Sigmoid colon (tissue), 6 donors: ENCODE measurements at regions not wholly inside any gene's neighbourhood (a gene's known extent, or its start where the extent isn't known, plus 50 kb on each side); places are given as distances from the start of the nearest gene placed in this dataset.

Source experiments
- DNase-seq: peaks from one replicate; pipeline ENCODE4 v3.0.0-alpha.2; 2019
- H3K27ac ChIP-seq, 4 donors: fragments of 200-600 bp; sonication (generic); one replicate each; pipeline ENCODE4 v1.5.1; 2016 to 2019; ENCODE audit warnings: mild to moderate bottlenecking in 1 of 4
- H3K27me3 ChIP-seq, 3 donors: fragments of 200-600 bp; sonication (generic); one replicate each; pipeline ENCODE4 v1.5.1; 2019; ENCODE audit warnings: mild to moderate bottlenecking in 1 of 3
- H3K36me3 ChIP-seq, 4 donors: fragments of 200-600 bp; sonication (generic); one replicate each; pipeline ENCODE4 v1.5.1; 2016 to 2019
- H3K4me1 ChIP-seq, 4 donors: fragments of 200-600 bp; sonication (generic); one replicate each; pipeline ENCODE4 v1.5.1; 2017 to 2019
- H3K4me3 ChIP-seq, 4 donors: fragments of 200-600 bp; sonication (generic); one replicate each; pipeline ENCODE4 v1.5.1; 2017 to 2019; ENCODE audit warnings: mild to moderate bottlenecking in 2 of 4, moderate library complexity in 1 of 4
- H3K9me3 ChIP-seq, 4 donors: fragments of 200-600 bp in 3 of 4; sonication (generic) in 3 of 4; one replicate each; pipeline versions ENCODE4 v1.5.1 to v1.6.1; 2013 to 2019
- CTCF ChIP-seq, 4 experiments: fragments of 450-650 bp in 3 of 4; fragments of 200-600 bp in 1 of 4; IDR thresholded peaks; one replicate each; pipeline ENCODE4 v1.5.1; 2016 to 2019; ENCODE audit warnings: antibody characterized with exemption in 4 of 4, mild to moderate bottlenecking in 3 of 4, moderate library complexity in 2 of 4
- EP300 ChIP-seq, 4 donors: sonication (generic); formaldehyde crosslinking; IDR thresholded peaks; one replicate each; pipeline ENCODE4 v1.6.1; 2017; ENCODE audit warnings: antibody characterized with exemption in 4 of 4
- POLR2A ChIP-seq, 2 donors: fragments of 450-650 bp; IDR thresholded peaks; one replicate each; pipeline ENCODE4 v1.6.1; 2016; ENCODE audit warnings: antibody characterized with exemption in 2 of 2, mild to moderate bottlenecking in 2 of 2, moderate library complexity in 2 of 2
- POLR2AphosphoS5 ChIP-seq, 4 donors: sonication (generic); formaldehyde crosslinking; IDR thresholded peaks; one replicate each; pipeline ENCODE4 v1.6.1; 2017; ENCODE audit warnings: antibody characterized with exemption in 4 of 4
- WGBS, 2 donors: extraction: QIAGEN DNeasy Blood & Tissue Kit; methylation state at CpG; one replicate each; pipeline ENCODE4 v1.1.7; 2013; 5-methylcytosine and 5-hydroxymethylcytosine counted together
- intact Hi-C: fragments of 100-400 bp; cut with DNase I; formaldehyde crosslinking; loops from one replicate; pipeline ENCODE4 v1.15.1; 2023
- donor health status: healthy with polysubstance abuse.
- donor health status: healthy.

DNA sequence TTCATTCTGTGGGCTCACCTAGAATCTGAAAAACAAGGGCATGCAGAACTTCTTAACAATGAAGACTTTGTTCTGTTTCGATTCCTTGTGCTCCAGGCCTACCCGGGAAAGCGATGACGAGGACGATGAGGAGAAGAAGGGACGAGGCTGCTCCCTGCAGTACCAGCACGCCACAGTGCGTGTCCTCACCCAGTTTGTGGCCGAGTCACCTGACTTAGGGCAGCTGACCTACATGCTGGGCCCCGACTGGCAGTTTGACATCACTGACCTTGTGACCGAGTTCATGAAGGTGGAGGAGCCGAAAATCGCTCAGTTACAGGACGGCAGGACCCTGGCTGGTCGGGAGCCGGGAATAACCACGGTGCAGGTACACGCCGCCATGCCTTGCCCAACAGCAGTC, 585.4 kb downstream of the AACS start:
- WGBS, 2 donors, result 89 to 91% methylated on average over 19 of the region's 19 CpGs
- no peaks in the 10 kb centered on the region for H3K9me3 ChIP-seq
- intact Hi-C loops, result no loop called here
- H3K27me3 ChIP-seq, result no peaks in the 10 kb centered on the region
- DNase-seq, result no peak
- H3K4me3 ChIP-seq, result no peak overlapping the region
- no peaks in the 10 kb centered on the region for H3K36me3 ChIP-seq
- H3K4me1 ChIP-seq, result no peaks in the 10 kb centered on the region
- H3K27ac ChIP-seq, result no peak overlapping the region
- TF ChIP-seq POLR2A (IDR thresholded peaks at IDR 0.05) (no peak), CTCF (IDR thresholded peaks at IDR 0.05) (no peak), POLR2AphosphoS5 (IDR thresholded peaks at IDR 0.05) (no peak), EP300 (IDR thresholded peaks at IDR 0.05) (no peak)

DNA sequence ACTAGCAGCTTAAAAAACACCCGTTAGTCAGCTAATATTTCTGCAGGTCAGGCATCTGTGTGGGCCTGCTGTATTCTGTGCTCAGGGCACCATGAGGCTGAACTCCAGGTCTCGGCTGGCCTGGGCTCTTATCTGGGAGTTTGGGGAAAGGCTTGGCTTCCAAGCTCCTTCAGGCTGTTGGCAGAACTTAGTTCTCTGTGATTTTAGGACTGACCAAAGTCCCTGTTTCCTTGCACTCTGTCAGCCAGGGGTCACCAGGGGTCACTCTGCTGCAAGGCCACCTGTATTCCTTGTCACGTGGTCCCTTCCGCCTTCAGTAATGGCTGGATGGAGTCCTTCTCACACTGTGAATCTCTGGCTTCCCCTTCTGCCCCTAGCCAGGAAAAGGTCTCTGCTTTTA, 586.4 kb downstream of the AACS start:
- H3K4me3 ChIP-seq, result no peak overlapping the region
- WGBS, 2 donors, result 66 to 76% methylated on average over 4 of the region's 4 CpGs
- no peak overlapping the region for H3K27ac ChIP-seq
- no peaks in the 10 kb centered on the region for H3K9me3 ChIP-seq
- H3K36me3 ChIP-seq, result no peaks in the 10 kb centered on the region
- intact Hi-C loops, result no loop called here
- no peaks in the 10 kb centered on the region for H3K27me3 ChIP-seq
- H3K4me1 ChIP-seq, result no peaks in the 10 kb centered on the region
- TF ChIP-seq CTCF (IDR thresholded peaks at IDR 0.05), result no peak
- TF ChIP-seq POLR2AphosphoS5 (IDR thresholded peaks at IDR 0.05), result no peak
- TF ChIP-seq POLR2A (IDR thresholded peaks at IDR 0.05), result no peak
- no peak for TF ChIP-seq EP300 (IDR thresholded peaks at IDR 0.05)
- DNase-seq, result no peak

- 50 to 66% methylated on average over 6 of the region's 6 CpGs for WGBS, 2 donors
- H3K27ac ChIP-seq, result no peak overlapping the region
- DNase-seq, result no peak
- intact Hi-C loops, result no loop called here
- no peak for TF ChIP-seq POLR2A (IDR thresholded peaks at IDR 0.05)
- no peak for TF ChIP-seq EP300 (IDR thresholded peaks at IDR 0.05)
- TF ChIP-seq CTCF (IDR thresholded peaks at IDR 0.05), result no peak
- no peak for TF ChIP-seq POLR2AphosphoS5 (IDR thresholded peaks at IDR 0.05)
- H3K4me3 ChIP-seq, result no peak overlapping the region
- H3K9me3 ChIP-seq, result no peaks in the 10 kb centered on the region
- H3K27me3 ChIP-seq, result no peaks in the 10 kb centered on the region
- H3K4me1 ChIP-seq, result no peaks in the 10 kb centered on the region
- H3K36me3 ChIP-seq, result no peaks in the 10 kb centered on the region
Observed at GRCh38 chr12:125652681-125653080, 587.4 kb downstream of the AACS start.

- intact Hi-C loops, result no loop called here
- H3K36me3 ChIP-seq, result no peaks in the 10 kb centered on the region
- TF ChIP-seq POLR2AphosphoS5 (IDR thresholded peaks at IDR 0.05) (no peak), POLR2A (IDR thresholded peaks at IDR 0.05) (no peak), CTCF (IDR thresholded peaks at IDR 0.05) (no peak), EP300 (IDR thresholded peaks at IDR 0.05) (no peak)
Observed at GRCh38 chr12:125657681-125658080, 592.4 kb downstream of the AACS start.

DNA sequence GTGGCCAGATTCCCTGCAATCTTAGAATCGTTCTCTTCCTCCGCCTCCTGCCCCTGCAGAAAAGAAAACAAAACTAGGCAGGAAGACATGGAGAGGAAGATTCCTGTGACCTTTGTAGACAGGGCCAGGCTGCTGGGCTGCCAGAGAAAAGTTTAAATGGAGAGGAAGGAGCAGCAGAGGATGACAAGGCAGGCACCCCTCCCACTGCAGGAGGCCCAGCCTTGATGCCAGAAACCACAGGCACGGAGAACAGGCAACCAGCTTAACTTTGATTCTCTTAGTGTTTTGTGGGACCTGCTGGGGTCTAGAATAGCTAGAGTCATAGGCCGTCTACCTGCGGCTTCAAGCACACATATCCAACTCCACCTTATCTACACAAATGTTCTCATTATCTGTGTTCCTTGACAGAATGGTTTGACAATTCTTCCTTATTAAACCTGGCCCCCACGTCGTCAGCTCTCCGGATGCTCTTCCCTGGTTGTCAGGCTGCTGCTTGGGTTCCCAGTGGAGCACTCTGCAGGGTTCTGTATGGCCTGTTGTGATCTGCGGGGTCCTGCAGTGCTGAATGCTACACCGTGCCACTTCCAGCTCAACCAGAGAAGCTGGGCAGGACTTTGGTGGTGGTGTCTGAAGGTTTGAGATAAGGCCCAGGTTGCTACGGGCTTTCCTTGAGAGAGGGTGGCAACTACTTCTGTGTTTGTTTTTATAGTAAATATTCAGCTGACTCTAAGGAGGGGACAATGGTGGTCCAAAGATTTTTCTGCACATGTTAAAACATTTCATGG, 609.5 kb downstream of the AACS start:
- Histone ChIP-seq H3K9me3 (no peaks in the 10 kb centered on the region), H3K4me3 (no peak overlapping the region), H3K27me3 (no peaks in the 10 kb centered on the region), H3K27ac (no peak overlapping the region), H3K36me3 (no peaks in the 10 kb centered on the region), H3K4me1 (peaks cover 0 to 4% (median 0%) of the 10 kb centered on the region in 4 donors)
- 62 to 70% methylated on average over 11 of the region's 11 CpGs for WGBS, 2 donors
- TF ChIP-seq CTCF (IDR thresholded peaks at IDR 0.05) (no peak), POLR2A (IDR thresholded peaks at IDR 0.05) (no peak)
- intact Hi-C loops, result no loop called here
- no peak for DNase-seq

More at GRCh38 chr12:125657681-125658080, 592.4 kb downstream of the AACS start:
- H3K27ac ChIP-seq, result no peak overlapping the region
- no peaks in the 10 kb centered on the region for H3K9me3 ChIP-seq
- H3K27me3 ChIP-seq, result no peaks in the 10 kb centered on the region
- DNase-seq, result no peak
- no peak overlapping the region for H3K4me3 ChIP-seq
- 84 to 90% methylated on average over 3 of the region's 3 CpGs for WGBS, 2 donors
- no peaks in the 10 kb centered on the region for H3K4me1 ChIP-seq
